ENCODE measurements at regions not wholly inside any gene's neighbourhood (a gene's known extent, or its start where the extent isn't known, plus 50 kb on each side); places are given as distances from the start of the nearest gene placed in this dataset.
"Not testable (repeated sequence)": the region's sequence is repeated elsewhere in the genome, so short reads cannot be mapped to it uniquely, and the experiment has no call there.

- Mint-ChIP-seq H3K27ac (no peak overlapping the region), H3K9me3 (no peaks in the 10 kb centered on the region), H3K4me3 (no peak overlapping the region), H3K36me3 (no peaks in the 10 kb centered on the region), H3K4me1 (peaks cover 4% of the 10 kb centered on the region)
- no peak for ATAC-seq
- DNase-seq (ENCODE audit: low spot score in 2 of 2) = no peak
These were observed 457.2 kb upstream of the RUNX1 start for GRCh38 chr21:35506352-35506751.

- H3K27ac Mint-ChIP-seq = no peak overlapping the region
- ATAC-seq (no peak), DNase-seq (ENCODE audit: low spot score in 2 of 2) (no peak)
- H3K4me3 Mint-ChIP-seq = no peak overlapping the region
- no peaks in the 10 kb centered on the region for H3K36me3 Mint-ChIP-seq
- H3K9me3 Mint-ChIP-seq = peaks cover 2% of the 10 kb centered on the region
- H3K4me1 Mint-ChIP-seq = no peaks in the 10 kb centered on the region
These were observed 455.9 kb upstream of the RUNX1 start for GRCh38 chr21:35504951-35505466.

GRCh38 chr21:35504277-35504676, 455.2 kb upstream of the RUNX1 start:
- no peaks in the 10 kb centered on the region for H3K36me3 Mint-ChIP-seq
- no peak for ATAC-seq
- H3K4me1 Mint-ChIP-seq = no peaks in the 10 kb centered on the region
- no peak overlapping the region for H3K4me3 Mint-ChIP-seq
- peaks cover 2% of the 10 kb centered on the region for H3K9me3 Mint-ChIP-seq
- H3K27ac Mint-ChIP-seq = no peak overlapping the region
- DNase-seq (ENCODE audit: low spot score in 2 of 2) = no peak

- DNase-seq (ENCODE audit: low spot score in 2 of 2) = no peak
- no peaks in the 10 kb centered on the region for H3K4me1 Mint-ChIP-seq
- H3K36me3 Mint-ChIP-seq = no peaks in the 10 kb centered on the region
- no peak for ATAC-seq
- H3K9me3 Mint-ChIP-seq = peaks cover 2% of the 10 kb centered on the region
- no peak overlapping the region for H3K27ac Mint-ChIP-seq
- no peak overlapping the region for H3K4me3 Mint-ChIP-seq
These were observed 454.6 kb upstream of the RUNX1 start for GRCh38 chr21:35503671-35504070.

- no peak overlapping the region for H3K4me3 Mint-ChIP-seq
- H3K27ac Mint-ChIP-seq = no peak overlapping the region
- DNase-seq (ENCODE audit: low spot score in 2 of 2) (no peak), ATAC-seq (no peak)
- H3K36me3 Mint-ChIP-seq = no peaks in the 10 kb centered on the region
- no peaks in the 10 kb centered on the region for H3K4me1 Mint-ChIP-seq
- H3K9me3 Mint-ChIP-seq = peaks cover 2% of the 10 kb centered on the region
These were observed 453.7 kb upstream of the RUNX1 start for GRCh38 chr21:35502821-35503220.

- DNase-seq (ENCODE audit: low spot score in 2 of 2); H3K9me3 Mint-ChIP-seq; H3K27ac Mint-ChIP-seq; ATAC-seq; H3K4me1 Mint-ChIP-seq; H3K36me3 Mint-ChIP-seq; H3K4me3 Mint-ChIP-seq: not testable (repeated sequence)
These were observed 448.4 kb upstream of the RUNX1 start for GRCh38 chr21:35497522-35497921.

- Mint-ChIP-seq H3K9me3 (no peaks in the 10 kb centered on the region), H3K4me1 (no peaks in the 10 kb centered on the region), H3K36me3 (no peaks in the 10 kb centered on the region), H3K4me3 (no peak overlapping the region), H3K27ac (no peak overlapping the region)
- no peak for DNase-seq (ENCODE audit: low spot score in 2 of 2)
- no peak for ATAC-seq
These were observed 443.0 kb upstream of the RUNX1 start for GRCh38 chr21:35491920-35492678.

- Mint-ChIP-seq H3K27ac (no peak overlapping the region), H3K36me3 (no peaks in the 10 kb centered on the region), H3K9me3 (no peaks in the 10 kb centered on the region), H3K4me1 (no peaks in the 10 kb centered on the region), H3K4me3 (no peak overlapping the region)
- ATAC-seq (no peak), DNase-seq (ENCODE audit: low spot score in 2 of 2) (no peak)
These were observed 442.0 kb upstream of the RUNX1 start for GRCh38 chr21:35491114-35491513.

GRCh38 chr21:35489389-35489980, 440.4 kb upstream of the RUNX1 start:
- ATAC-seq = no peak
- no peak for DNase-seq (ENCODE audit: low spot score in 2 of 2)
- Mint-ChIP-seq H3K4me1 (peaks cover 5% of the 10 kb centered on the region), H3K27ac (no peak overlapping the region), H3K36me3 (no peaks in the 10 kb centered on the region), H3K4me3 (no peak overlapping the region), H3K9me3 (no peaks in the 10 kb centered on the region)

- Mint-ChIP-seq H3K4me1 (peaks cover 10% of the 10 kb centered on the region), H3K27ac (no peak overlapping the region), H3K4me3 (no peak overlapping the region), H3K9me3 (no peaks in the 10 kb centered on the region), H3K36me3 (no peaks in the 10 kb centered on the region)
- ATAC-seq = no peak
- no peak for DNase-seq (ENCODE audit: low spot score in 2 of 2)
These were observed 439.8 kb upstream of the RUNX1 start for GRCh38 chr21:35488946-35489345.

- Mint-ChIP-seq H3K36me3 (no peaks in the 10 kb centered on the region), H3K9me3 (no peaks in the 10 kb centered on the region), H3K4me1 (peaks cover 11% of the 10 kb centered on the region), H3K27ac (no peak overlapping the region), H3K4me3 (no peak overlapping the region)
- peak in 1 of 2 donors; percentile 2 for DNase-seq (ENCODE audit: low spot score in 2 of 2)
- no peak for ATAC-seq
These were observed 436.3 kb upstream of the RUNX1 start for GRCh38 chr21:35485364-35485763.

GRCh38 chr21:35484851-35485250, 435.7 kb upstream of the RUNX1 start:
- DNase-seq (ENCODE audit: low spot score in 2 of 2) (peak in 1 of 2 donors; percentile 3), ATAC-seq (no peak)
- Mint-ChIP-seq H3K27ac (no peak overlapping the region), H3K9me3 (peaks cover 4% of the 10 kb centered on the region), H3K4me1 (peaks cover 11% of the 10 kb centered on the region), H3K4me3 (no peak overlapping the region), H3K36me3 (no peaks in the 10 kb centered on the region)

GRCh38 chr21:35484032-35484431, 434.9 kb upstream of the RUNX1 start:
- DNase-seq (ENCODE audit: low spot score in 2 of 2) = no peak
- no peak overlapping the region for H3K27ac Mint-ChIP-seq
- no peaks in the 10 kb centered on the region for H3K36me3 Mint-ChIP-seq
- ATAC-seq = no peak
- peaks cover 10% of the 10 kb centered on the region for H3K9me3 Mint-ChIP-seq
- H3K4me3 Mint-ChIP-seq = no peak overlapping the region
- peaks cover 11% of the 10 kb centered on the region for H3K4me1 Mint-ChIP-seq

- peak; percentile 81 for ATAC-seq
- Mint-ChIP-seq H3K4me1 (peaks cover 11% of the 10 kb centered on the region), H3K27ac (no peak overlapping the region), H3K4me3 (no peak overlapping the region), H3K9me3 (peaks cover 10% of the 10 kb centered on the region), H3K36me3 (no peaks in the 10 kb centered on the region)
- no peak for DNase-seq (ENCODE audit: low spot score in 2 of 2)
These were observed 434.0 kb upstream of the RUNX1 start for GRCh38 chr21:35482933-35483662.

- ATAC-seq (no peak), DNase-seq (ENCODE audit: low spot score in 2 of 2) (no peak)
- H3K4me1 Mint-ChIP-seq = peaks cover 11% of the 10 kb centered on the region
- no peak overlapping the region for H3K4me3 Mint-ChIP-seq
- no peaks in the 10 kb centered on the region for H3K36me3 Mint-ChIP-seq
- peaks cover 10% of the 10 kb centered on the region for H3K9me3 Mint-ChIP-seq
- no peak overlapping the region for H3K27ac Mint-ChIP-seq
These were observed 433.0 kb upstream of the RUNX1 start for GRCh38 chr21:35482096-35482495.

- Mint-ChIP-seq H3K36me3 (no peaks in the 10 kb centered on the region), H3K4me1 (peaks cover 17% of the 10 kb centered on the region), H3K27ac (no peak overlapping the region), H3K9me3 (peaks cover 10% of the 10 kb centered on the region), H3K4me3 (no peak overlapping the region)
- ATAC-seq (no peak), DNase-seq (ENCODE audit: low spot score in 2 of 2) (no peak)
These were observed 431.9 kb upstream of the RUNX1 start for GRCh38 chr21:35481005-35481404.
